Esophagus squamous epithelium (tissue), 4 donors: ENCODE measurements at regions not wholly inside any gene's neighbourhood (a gene's known extent, or its start where the extent isn't known, plus 50 kb on each side); places are given as distances from the start of the nearest gene placed in this dataset.

Experiments used
- POLR2A ChIP-seq, 4 donors: fragments of 450-650 bp; IDR thresholded peaks; one replicate each; pipeline ENCODE4 v1.6.1; 2017; ENCODE audit warnings: antibody characterized with exemption in 4 of 4, mild to moderate bottlenecking in 4 of 4, moderate library complexity in 3 of 4
- TF ChIP-seq, protein P1 (sequence below), 6 experiments: fragments of 450-650 bp in 4 of 6; fragments of 200-600 bp in 2 of 6; sonication (generic) in 2 of 6; IDR thresholded peaks; one replicate each; pipeline ENCODE4 v1.5.1; 2016 to 2019; ENCODE audit warnings: antibody characterized with exemption in 6 of 6, mild to moderate bottlenecking in 4 of 6, moderate library complexity in 4 of 6

DNA sequence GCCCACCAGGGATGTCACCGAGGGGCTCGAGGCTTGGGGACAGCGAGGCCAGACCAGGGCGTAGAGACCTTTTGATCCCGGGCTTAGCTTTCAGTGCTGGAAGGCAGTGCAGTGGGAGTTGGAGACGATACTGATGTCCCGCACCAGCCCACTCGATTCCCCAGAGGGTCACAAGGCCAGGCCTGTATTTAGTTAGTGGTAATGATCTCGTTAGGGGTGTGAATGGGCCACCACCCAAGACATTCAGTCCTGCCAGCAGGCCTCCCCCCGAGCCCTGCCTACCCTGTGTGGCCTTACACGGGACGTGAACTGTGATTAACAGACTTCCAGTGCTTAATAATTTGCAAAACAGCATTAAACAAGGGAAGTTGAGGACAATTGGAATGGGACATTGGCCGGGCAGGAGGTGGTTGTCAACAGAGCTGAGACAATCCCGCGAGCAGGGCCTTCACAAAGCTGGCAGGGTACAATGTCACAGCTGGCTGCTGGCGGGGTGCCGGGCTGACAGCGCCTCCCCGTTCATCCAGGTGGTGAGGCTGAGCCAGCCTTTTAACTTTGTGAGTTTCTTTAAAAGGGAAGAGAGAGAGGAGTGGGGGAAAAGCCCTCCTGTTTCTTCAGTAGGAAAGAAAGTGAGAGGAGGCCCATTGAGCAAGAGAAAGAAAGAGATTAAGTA lies 175.3 kb upstream of the RALGAPA2 start:
- TF ChIP-seq, protein P1, sequence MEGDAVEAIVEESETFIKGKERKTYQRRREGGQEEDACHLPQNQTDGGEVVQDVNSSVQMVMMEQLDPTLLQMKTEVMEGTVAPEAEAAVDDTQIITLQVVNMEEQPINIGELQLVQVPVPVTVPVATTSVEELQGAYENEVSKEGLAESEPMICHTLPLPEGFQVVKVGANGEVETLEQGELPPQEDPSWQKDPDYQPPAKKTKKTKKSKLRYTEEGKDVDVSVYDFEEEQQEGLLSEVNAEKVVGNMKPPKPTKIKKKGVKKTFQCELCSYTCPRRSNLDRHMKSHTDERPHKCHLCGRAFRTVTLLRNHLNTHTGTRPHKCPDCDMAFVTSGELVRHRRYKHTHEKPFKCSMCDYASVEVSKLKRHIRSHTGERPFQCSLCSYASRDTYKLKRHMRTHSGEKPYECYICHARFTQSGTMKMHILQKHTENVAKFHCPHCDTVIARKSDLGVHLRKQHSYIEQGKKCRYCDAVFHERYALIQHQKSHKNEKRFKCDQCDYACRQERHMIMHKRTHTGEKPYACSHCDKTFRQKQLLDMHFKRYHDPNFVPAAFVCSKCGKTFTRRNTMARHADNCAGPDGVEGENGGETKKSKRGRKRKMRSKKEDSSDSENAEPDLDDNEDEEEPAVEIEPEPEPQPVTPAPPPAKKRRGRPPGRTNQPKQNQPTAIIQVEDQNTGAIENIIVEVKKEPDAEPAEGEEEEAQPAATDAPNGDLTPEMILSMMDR (IDR thresholded peaks at IDR 0.05) = no peak
- TF ChIP-seq POLR2A (IDR thresholded peaks at IDR 0.05) = no peak
